ENCODE measurements at regions not wholly inside any gene's neighbourhood (a gene's known extent, or its start where the extent isn't known, plus 50 kb on each side); places are given as distances from the start of the nearest gene placed in this dataset.

GRCh38 chr14:43735932-43736331, 771.2 kb downstream of the FSCB start:
- no peak for TF ChIP-seq CTCF (IDR thresholded peaks at IDR 0.05)
- no peak for TF ChIP-seq POLR2A (IDR thresholded peaks at IDR 0.05)

Data from thyroid gland (tissue), 4 donors.